ENCODE measurements at regions not wholly inside any gene's neighbourhood (a gene's known extent, or its start where the extent isn't known, plus 50 kb on each side); places are given as distances from the start of the nearest gene placed in this dataset.

DNA sequence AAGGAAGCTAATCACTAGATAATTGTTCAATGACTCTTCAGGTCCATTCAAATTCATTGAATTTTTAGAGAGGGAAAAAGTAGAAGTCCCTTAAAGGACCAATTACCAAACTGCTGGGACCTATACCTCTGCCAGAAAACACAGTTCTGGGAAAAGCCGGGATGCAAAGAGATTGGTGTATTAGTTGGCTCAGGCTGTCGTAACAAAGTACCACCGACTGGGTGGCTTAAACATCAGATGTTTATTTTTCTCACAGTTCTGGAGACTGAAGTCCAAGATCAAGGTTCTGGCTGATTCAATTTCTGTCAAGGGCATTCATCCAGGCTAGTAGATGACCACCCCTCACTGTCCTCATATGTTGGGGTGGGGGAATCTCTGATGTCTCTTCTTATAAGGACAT, 177.1 kb upstream of the FSTL4 start:
- 80 to 90% (median 89%) methylated on average over 3 of the region's 3 CpGs for WGBS, 4 donors

DNA sequence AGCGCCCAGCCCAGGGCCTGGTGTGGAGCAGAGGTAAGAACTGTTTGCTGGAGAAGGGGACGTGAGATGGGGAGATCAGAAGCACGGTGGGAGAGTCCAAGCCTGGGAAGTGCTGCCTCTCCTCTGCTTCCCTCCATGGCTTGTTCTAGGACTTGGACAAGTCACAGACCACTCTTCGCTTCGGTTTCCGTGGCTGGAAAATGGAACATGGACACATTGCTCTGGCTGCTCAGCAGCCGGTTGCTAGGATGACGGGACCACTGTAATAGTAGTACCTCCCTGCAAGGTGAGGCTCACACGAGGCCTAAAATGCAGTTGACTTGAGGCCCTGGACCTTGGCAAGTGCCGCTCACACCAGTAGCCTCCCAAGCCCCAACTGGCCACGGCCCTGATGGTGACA, 175.8 kb upstream of the FSTL4 start:
- Histone ChIP-seq H3K9me3 (replicated peaks in 1 of 3) (no peaks in the 10 kb centered on the region), H3K36me3 (replicated peaks in 1 of 2) (no peaks in the 10 kb centered on the region), H3K27me3 (no peaks in the 10 kb centered on the region), H3K4me3 (no peak overlapping the region), H3K4me1 (replicated peaks in 1 of 2) (no peaks in the 10 kb centered on the region), H3K27ac (no peak overlapping the region)
- DNase-seq, result no peak
- 90 to 94% (median 91%) methylated on average over 6 to 11 of the region's 11 CpGs for WGBS, 4 donors
- intact Hi-C loops (cut with DNase I), result no loop called here
- TF ChIP-seq, protein P1, sequence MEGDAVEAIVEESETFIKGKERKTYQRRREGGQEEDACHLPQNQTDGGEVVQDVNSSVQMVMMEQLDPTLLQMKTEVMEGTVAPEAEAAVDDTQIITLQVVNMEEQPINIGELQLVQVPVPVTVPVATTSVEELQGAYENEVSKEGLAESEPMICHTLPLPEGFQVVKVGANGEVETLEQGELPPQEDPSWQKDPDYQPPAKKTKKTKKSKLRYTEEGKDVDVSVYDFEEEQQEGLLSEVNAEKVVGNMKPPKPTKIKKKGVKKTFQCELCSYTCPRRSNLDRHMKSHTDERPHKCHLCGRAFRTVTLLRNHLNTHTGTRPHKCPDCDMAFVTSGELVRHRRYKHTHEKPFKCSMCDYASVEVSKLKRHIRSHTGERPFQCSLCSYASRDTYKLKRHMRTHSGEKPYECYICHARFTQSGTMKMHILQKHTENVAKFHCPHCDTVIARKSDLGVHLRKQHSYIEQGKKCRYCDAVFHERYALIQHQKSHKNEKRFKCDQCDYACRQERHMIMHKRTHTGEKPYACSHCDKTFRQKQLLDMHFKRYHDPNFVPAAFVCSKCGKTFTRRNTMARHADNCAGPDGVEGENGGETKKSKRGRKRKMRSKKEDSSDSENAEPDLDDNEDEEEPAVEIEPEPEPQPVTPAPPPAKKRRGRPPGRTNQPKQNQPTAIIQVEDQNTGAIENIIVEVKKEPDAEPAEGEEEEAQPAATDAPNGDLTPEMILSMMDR (IDR thresholded peaks at IDR 0.05), result no peak
- TF ChIP-seq POLR2A (IDR thresholded peaks at IDR 0.05), result no peak

More for the DNA sequence above, 177.1 kb upstream of the FSTL4 start:
- Histone ChIP-seq H3K9me3 (replicated peaks in 1 of 3) (no peaks in the 10 kb centered on the region), H3K4me3 (no peak overlapping the region), H3K4me1 (replicated peaks in 1 of 2) (no peaks in the 10 kb centered on the region), H3K27ac (no peak overlapping the region), H3K27me3 (no peaks in the 10 kb centered on the region), H3K36me3 (replicated peaks in 1 of 2) (no peaks in the 10 kb centered on the region)
- TF ChIP-seq, protein P1 (IDR thresholded peaks at IDR 0.05), result no peak
- no peak for TF ChIP-seq POLR2A (IDR thresholded peaks at IDR 0.05)
- no peak for DNase-seq
- intact Hi-C loops (cut with DNase I), result no loop called here

DNA sequence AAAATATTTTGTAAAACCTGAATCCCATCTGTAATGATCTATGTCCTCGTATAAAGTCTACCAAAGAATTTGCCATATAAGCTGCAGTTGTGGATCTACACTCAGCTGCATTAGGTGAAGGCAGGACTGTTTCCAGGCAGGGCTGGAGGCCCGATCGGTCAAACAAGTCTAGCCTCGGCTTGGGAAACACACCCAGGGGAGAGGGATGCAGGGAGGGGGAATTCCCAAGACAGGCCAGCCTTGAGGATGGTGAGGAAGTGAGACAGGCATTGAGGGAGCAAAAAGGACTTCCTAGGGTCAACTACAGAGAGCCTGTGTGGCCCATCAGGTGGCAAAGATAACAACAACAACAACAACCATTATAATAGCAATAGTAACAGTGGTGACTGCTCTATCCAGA, 174.1 kb upstream of the FSTL4 start:
- H3K9me3 ChIP-seq (replicated peaks in 1 of 3), result no peaks in the 10 kb centered on the region
- no peaks in the 10 kb centered on the region for H3K36me3 ChIP-seq (replicated peaks in 1 of 2)
- no peak overlapping the region for H3K4me3 ChIP-seq
- no peak overlapping the region for H3K27ac ChIP-seq
- no peaks in the 10 kb centered on the region for H3K4me1 ChIP-seq (replicated peaks in 1 of 2)
- intact Hi-C loops (cut with DNase I), result no loop called here
- WGBS, 4 donors, result 73 to 88% (median 84%) methylated on average over 4 of the region's 4 CpGs
- DNase-seq, result no peak
- H3K27me3 ChIP-seq, result no peaks in the 10 kb centered on the region
- no peak for TF ChIP-seq POLR2A (IDR thresholded peaks at IDR 0.05)
- TF ChIP-seq, protein P1 (IDR thresholded peaks at IDR 0.05), result no peak

DNA sequence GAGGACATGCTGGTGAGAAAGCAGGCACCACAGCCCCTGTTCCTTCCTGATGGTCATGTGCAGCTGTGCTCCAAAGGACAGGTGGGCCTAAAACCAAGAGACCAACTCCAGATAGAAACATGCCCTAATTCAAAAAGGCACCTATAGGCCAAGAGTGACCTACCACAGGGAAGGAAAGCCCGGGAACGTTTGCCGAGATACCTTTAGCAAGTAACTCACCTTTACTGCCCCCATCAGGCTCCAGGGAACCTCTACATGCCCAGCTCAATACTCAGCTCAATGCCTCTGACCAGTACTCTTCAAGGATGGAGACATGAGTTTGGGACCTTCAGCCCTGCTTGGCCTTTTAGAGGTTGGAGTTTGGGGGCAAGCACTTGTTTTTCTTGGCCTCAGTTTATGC, 172.8 kb upstream of the FSTL4 start:
- Histone ChIP-seq H3K9me3 (replicated peaks in 1 of 3) (no peaks in the 10 kb centered on the region), H3K27ac (no peak overlapping the region), H3K27me3 (no peaks in the 10 kb centered on the region), H3K4me3 (no peak overlapping the region), H3K4me1 (replicated peaks in 1 of 2) (no peaks in the 10 kb centered on the region), H3K36me3 (replicated peaks in 1 of 2) (no peaks in the 10 kb centered on the region)
- intact Hi-C loops (cut with DNase I), result no loop called here
- WGBS, 4 donors, result 70 to 92% (median 79%) methylated on average over 2 to 3 of the region's 3 CpGs
- no peak for DNase-seq
- TF ChIP-seq, protein P1 (IDR thresholded peaks at IDR 0.05), result no peak
- TF ChIP-seq POLR2A (IDR thresholded peaks at IDR 0.05), result no peak

Measured in adrenal gland (tissue), 9 donors.